Epithelial cell of proximal tubule (primary cell): ENCODE measurements at regions not wholly inside any gene's neighbourhood (a gene's known extent, or its start where the extent isn't known, plus 50 kb on each side); places are given as distances from the start of the nearest gene placed in this dataset.

Experiments
- DNase-seq: peaks from one replicate; pipeline ENCODE4 v3.0.0-alpha.2; 2011; ENCODE audit warnings: low read depth
- H3K4me3 ChIP-seq: 2 replicates; pipeline ENCODE4 v1.5.1; 2011; ENCODE audit warnings: low read depth, mild to moderate bottlenecking, low read length
- CTCF ChIP-seq: conservative IDR thresholded peaks from 2 replicates; pipeline ENCODE4 v1.5.1; 2012; ENCODE audit warnings: low read depth, mild to moderate bottlenecking, low read length

DNA sequence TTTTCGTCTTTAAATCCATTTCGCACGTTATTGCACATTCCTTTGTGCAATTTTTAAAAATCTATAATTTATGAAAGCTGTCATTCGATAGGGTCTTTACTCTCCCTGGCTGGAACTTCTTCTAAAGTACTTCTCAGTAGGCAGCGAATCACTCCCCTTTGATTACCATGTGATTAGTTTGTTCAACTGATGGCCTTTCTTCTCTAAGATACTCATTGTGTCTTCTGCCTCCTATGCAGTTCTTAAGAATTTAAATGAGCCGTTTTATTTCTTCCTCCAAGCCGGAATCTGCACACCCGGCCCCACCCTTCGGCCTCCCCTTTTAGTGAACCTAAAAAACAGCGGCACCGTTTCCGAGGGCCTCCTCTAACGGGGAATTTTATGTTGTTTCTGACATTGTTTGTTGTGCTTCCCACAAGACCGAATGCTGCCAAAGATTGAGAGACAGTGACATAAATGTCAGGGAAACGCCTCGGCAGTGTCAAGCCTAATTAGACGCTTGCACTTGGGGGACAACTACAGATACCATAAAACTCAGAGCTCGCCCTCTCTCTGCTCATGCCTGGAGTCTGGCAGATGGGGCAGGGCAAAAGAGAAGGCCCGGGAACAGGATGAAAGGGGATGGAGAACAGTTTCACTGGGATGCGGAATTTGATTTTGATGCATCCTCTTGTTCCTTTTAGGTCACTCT lies 255.3 kb downstream of the BCL11A start:
- no peak overlapping the region for H3K4me3 ChIP-seq
- no peak for TF ChIP-seq CTCF
- DNase-seq, result no peak

- TF ChIP-seq CTCF, result no peak
- no peak overlapping the region for H3K4me3 ChIP-seq
These were observed 256.0 kb downstream of the BCL11A start for GRCh38 chr2:60297296-60298005.

GRCh38 chr2:60296219-60296955 lies 257.1 kb downstream of the BCL11A start:
- no peak for TF ChIP-seq CTCF
- H3K4me3 ChIP-seq, result no peak overlapping the region
- no peak for DNase-seq

More at GRCh38 chr2:60297296-60298005, 256.0 kb downstream of the BCL11A start:
- DNase-seq, result no peak

DNA sequence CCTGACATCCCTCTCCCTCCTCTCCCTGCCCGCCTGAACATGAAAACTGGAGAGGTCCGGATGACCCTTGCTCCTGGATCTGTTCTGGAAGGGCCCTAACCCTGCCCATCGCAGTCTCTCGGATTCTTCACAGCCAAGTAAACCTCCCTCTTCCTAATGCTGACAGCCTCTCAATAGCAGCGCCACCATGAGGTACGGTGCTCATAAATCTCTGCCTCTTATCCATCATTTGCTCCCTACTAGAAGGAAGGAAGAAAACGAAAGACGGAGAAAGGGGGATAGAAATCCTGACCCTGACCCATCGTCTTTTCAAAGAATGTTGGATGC lies 257.9 kb downstream of the BCL11A start:
- TF ChIP-seq CTCF, result no peak
- DNase-seq, result no peak
- no peak overlapping the region for H3K4me3 ChIP-seq

- no peak for TF ChIP-seq CTCF
- no peak for DNase-seq
- H3K4me3 ChIP-seq, result no peak overlapping the region
These were observed 258.4 kb downstream of the BCL11A start for GRCh38 chr2:60294901-60295635.

- H3K4me3 ChIP-seq, result no peak overlapping the region
- DNase-seq, result no peak
- no peak for TF ChIP-seq CTCF
These were observed 261.2 kb downstream of the BCL11A start for GRCh38 chr2:60292242-60292641.
